ENCODE measurements at regions not wholly inside any gene's neighbourhood (a gene's known extent, or its start where the extent isn't known, plus 50 kb on each side); places are given as distances from the start of the nearest gene placed in this dataset.

DNA sequence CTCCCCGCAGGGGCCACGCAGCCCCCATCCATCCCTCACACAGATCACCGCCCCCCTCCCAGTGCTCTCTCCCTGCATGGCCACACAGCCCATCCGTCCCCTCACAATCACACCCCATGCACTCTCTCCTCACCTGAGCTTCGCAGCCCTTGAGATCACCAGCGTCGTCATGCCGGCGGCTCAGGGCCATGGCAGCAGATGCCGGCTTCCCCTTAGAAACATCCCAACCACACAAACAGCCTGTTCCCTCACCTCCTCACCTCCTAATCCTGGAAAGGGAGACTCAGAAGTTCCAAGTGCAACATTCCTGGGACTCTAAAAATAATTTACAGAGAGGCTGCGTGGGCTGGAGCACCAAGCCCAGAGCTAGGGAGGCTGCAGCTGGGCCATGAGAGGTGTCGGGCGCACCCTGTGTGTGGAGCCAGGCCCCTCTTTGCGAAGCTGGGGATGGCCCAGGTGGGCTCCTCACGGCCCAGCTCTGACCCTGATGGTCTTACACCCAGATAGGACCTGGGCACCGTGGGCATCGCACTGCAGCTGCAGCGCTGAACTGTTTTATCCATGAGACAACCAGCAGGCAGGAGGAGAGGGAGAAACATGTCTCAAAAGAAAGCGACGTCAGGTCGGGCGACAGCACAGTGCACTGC is 125.3 kb downstream of the DLL1 start:
- intact Hi-C loops (cut with DNase I), result no loop called here
- DNase-seq, result peak in 3 of 10 donors; percentile 9 to 80 (median 75)

DNA sequence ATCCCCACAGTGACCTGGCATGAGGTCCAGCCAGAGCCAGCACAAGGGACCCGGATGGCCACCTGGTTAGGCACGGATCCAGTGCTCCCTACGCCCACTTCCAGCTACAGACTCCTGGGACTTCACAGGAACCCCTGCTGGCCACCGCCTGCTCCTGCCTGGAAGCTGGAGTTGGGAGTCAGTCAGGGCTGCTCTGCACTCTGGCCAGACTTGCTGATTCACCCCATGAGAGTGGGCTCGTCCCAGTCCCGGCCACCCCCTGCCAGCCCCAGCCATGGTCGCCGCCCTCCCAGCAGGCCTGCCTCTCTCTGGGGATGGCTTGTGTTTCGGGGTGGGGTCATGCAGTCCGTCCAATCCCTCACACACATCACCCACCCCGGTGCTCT is 125.8 kb downstream of the DLL1 start:
- DNase-seq, result peak in 3 of 10 donors; percentile 7 to 75 (median 74)
- intact Hi-C loops (cut with DNase I), result no loop called here

DNA sequence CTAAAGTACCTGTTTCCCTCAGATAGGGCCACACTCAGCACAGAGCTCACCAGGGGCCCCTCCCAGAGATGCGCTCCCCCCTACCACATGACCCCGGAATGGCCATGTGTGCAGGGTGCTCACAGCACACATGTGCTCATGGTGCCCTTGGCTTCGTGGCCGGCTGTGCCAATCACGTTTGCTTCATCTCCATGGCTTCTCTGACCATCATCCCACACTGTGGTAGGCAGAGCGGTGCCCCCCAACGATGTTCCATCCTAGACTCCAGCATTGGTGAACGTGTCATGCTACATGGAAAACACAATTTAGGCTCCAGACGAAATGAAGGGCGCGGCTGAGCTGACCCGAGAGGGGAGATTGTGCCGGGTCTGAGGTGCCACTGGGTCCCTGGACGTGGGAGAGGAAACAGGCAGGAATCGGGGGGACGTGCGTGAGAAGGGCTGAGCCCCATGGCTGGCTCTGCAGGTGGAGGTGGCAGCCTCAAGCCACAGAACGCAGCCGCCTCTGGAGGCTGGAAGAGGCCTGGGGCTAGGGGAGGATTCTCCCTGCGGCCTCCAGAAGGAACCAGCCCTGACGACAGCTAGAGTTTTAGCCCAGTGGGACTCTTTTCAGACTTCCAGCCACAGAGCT is 126.5 kb downstream of the DLL1 start:
- intact Hi-C loops (cut with DNase I), result no loop called here

DNA sequence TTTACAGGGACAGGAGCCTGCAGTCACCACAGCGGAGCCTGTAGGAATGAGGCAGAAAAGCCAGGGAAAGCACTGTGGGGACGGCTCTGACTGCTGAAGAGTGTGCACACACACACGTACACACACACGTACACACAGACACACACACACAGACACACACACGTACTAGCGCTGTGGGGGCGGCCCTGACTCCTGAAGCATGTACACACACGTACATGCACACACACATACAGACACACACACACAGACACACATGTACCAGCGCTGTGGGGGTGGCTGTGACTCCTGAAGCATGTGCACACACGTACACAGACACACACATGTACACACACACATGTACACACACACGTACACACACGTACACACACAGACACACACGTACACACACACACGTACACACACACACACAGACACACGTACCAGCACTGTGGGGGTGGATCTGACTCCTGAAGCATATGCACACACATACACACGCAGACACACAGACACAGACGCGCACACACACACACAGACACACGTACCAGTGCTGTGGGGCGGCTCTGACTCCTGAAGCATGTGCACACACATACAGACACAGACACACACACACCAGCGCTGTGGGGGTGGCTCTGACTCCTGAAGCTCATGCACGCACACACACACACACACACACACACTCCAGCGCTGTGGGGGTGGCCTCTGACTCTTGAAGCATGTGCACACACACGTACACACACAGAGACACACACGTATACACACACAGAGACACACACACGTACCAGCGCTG is 127.3 kb downstream of the DLL1 start:
- DNase-seq, result peak in 3 of 10 donors; percentile 3 to 77 (median 55)
- intact Hi-C loops (cut with DNase I), result no loop called here

More for the DNA sequence above, 126.5 kb downstream of the DLL1 start:
- peak in 4 of 10 donors; percentile 4 to 65 (median 14) for DNase-seq

DNA sequence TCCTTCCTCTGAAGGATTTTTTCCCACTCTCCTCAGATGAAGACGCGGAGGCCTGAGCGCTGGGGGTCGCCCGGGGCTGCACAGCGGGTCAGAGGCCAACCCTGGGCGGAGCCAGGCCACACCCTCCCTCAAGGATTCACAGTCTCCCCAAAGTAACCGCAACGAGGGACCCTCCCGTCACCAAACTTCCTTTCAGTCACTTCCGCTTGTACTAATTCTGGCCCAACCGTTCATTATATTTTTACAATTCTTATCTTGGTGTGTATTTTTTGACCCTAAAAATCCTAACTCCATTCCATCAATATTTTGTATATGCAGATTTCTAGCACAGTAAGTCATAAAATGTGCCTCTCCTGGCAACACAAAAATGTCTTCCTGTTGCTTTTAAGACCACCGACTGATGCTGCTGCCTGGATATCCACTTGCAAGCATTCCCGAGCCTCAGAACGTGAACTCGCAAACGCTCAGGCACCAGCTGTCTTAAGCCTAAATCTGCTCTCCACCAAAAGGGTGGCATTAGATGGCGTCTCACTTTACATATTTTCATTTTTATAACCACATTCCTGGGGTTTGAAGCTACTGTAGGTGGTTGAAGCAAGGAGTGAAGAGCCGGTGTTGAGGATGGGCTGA is 128.0 kb downstream of the DLL1 start:
- intact Hi-C loops (cut with DNase I), result no loop called here
- DNase-seq, result peak in 3 of 10 donors; percentile 51 to 69 (median 59)

DNA sequence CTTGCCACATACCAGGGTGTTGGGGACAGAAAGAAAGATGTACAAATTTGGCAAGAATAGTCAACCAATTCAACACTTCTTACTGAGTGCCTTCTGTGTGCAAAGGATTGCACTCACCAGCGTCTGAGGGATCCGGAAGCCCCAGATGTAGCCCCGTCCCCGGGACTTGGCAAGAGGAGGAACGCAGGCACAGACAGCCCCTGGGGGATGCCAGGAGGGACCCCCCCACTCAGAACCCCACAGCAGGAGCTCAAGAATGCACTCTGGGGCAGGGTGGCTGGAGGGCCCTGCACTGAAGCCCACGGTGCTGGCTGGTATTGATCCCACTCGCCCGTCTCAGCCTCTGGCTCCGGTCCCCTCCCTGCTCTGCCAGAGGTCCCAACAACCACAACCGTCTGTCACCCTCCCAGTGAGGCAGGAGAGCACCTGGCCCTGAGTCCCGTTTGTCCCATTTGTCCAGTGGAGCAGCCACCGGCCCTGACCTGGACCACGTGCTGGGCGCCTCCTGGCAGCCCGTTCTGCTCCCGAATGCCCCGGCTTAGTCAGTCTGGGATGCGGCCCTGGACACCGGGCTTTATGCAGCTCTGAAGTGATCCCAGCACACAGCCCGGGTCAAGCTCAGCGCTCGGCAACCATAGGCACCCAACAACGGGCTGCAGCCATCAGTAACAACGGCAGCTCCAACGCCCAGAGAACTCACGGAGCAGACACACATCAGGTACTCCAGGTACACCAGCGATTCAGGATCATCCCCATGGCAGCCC is 128.7 kb downstream of the DLL1 start:
- DNase-seq, result peak in 2 of 10 donors; percentile 72 to 81
- intact Hi-C loops (cut with DNase I), result no loop called here

DNA sequence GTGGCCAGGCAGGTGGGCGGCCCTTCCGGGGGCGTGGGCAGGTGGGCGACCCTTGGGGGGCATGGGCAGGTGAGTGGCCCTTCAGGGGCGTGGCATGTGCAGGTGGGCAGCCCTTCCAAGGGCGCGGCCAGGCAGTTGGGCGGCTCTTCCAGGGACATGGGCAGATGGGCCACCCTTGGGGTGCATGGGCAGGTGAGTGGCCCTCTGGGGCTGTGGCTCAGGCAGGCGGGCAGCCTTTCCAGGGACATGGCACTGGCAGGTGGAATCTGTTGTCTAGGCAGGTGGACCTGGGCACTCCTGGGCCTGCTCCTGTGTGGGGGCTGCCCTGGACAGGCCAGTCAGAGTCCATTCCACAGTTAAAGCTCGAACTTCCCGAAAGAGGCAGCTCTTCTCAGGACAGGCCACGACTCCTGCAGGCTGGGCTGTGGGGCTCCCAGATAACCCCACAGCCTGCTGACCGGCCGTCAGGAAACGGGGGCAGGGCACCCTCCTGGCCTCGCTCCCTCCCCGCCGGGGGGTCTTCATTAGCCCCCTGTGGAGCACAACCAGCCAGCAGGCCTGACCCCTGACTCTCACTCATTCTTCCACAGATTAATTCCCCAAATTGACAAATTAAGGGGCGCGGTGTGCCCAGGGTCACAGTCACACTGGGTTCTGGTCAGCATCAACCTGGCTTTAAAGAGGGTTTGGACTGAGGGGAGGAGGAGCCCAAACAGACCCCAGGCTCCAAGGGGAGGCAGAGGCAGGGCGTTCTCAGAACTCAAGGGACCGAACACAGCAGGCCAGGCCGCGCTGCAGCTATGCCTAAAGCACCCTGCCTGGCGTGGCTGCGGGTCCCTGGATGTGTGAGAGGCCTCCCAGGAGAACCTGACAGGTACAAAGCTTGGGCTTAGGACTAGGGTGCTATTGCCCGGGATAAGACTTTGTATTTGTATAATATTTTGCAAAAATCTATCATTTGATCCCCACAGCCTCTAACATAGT is 130.0 kb downstream of the DLL1 start:
- intact Hi-C loops (cut with DNase I), result no loop called here
- DNase-seq, result peak in 2 of 10 donors; percentile 63 to 76

DNA sequence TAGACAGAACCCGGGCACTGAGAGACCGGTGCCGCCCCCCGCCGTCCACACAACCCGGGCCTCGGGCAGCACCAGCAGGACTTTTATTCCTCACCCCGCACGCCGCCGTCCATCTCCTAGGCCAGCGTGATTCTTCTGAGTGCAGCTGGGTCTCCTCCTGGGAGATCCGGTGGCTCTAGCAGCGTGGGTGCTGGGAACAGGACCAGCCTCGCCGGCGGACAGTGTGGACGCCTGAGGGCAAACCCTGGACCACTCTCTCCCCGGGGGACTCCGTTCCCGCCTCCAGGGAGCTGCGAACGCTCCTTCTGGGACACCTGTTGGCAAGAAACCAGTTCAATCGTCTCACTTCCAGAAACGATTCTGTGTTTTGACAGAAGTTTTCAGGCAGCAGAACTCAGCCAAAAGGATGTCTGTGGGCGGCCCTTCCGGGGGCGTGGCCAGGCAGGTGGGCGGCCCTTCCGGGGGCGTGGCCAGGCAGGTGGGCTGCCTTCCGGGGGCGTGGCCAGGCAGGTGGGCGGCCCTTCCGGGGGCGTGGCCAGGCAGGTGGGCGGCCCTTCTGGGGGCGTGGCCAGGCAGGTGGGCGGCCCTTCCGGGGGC is 130.7 kb downstream of the DLL1 start:
- intact Hi-C loops (cut with DNase I), result no loop called here
- DNase-seq, result peak in 2 of 10 donors; percentile 65 to 75

DNA sequence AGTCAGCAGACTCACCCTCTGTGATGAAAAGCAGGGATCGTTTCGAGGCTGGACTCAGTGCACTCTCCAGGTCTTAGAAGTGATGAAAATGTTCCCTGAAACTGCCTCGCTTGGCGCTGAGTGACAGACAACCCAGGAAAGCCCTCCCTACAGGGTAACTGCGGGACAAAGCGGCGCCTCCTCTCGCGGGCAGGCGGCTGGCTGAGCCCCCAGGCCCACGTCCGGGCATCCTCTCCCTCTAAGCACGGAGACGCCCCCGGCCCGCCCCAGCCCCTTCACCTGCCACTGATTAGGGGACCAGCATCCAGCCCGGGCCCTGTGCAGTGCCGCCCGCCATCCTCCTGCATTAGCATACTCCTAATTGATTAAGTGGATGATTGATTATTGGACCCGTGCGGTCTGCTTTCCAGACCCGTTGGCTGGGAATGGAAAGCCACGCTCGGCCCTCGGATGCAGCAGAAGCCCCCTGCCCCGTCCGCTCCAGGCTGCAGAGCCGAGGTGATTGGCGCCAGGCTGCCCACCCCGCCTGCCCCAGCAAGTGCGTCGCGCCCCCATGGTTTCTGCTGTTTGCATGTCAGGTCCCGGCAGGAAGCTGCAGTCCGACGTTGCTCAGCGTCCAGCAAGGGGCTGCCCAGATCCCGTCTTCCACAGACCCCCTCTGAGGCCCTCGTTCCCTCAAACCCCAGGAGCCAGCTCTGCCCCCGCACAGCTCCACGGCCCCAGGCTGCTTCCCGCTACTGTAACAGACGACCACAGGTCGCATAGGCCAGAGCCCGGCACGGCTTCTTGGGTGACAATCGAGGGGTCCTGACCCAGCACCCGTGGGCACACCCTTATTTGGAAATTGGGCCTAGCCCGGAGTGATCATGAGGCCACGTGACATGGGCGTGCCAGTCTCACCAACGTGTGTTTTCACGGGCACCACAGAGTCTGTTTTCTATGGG is 131.6 kb downstream of the DLL1 start:
- DNase-seq, result peak in 3 of 10 donors; percentile 67 to 79 (median 72)
- intact Hi-C loops (cut with DNase I), result no loop called here

DNA sequence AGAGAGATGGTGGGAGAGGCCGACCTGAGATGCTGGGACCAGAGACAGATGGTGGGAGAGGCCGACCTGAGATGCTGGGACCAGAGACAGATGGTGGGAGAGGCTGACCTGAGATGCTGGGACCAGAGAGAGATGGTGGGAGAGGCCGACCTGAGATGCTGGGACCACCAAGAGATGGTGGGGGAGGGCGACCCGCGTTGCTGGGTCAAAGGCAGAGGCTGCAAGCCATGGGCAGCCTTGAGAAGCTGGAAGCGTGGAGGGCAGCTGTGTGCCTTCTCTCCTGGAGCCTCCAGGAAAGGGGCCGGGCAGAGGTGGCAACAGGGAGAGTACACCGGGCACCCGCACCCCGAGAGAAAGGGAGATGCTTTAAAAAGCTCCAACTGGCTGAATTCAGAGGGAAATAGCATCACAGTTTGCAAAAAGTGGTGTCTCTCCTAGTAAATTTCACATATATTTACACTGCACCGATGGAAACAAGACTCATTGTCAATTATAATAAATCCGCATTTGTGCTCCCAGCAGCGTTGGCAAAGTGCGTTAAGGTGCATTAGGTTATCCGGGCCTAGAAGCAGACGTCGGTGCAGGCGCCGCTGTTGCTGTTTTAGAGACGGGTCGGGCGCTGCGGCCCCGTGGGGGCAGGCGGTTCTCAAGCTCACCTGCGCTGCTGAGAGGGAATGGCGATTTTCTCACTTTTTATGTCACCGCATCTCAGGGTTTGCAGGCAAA is 132.4 kb downstream of the DLL1 start:
- peak in 2 of 10 donors; percentile 62 to 71 for DNase-seq
- intact Hi-C loops (cut with DNase I), result no loop called here

DNA sequence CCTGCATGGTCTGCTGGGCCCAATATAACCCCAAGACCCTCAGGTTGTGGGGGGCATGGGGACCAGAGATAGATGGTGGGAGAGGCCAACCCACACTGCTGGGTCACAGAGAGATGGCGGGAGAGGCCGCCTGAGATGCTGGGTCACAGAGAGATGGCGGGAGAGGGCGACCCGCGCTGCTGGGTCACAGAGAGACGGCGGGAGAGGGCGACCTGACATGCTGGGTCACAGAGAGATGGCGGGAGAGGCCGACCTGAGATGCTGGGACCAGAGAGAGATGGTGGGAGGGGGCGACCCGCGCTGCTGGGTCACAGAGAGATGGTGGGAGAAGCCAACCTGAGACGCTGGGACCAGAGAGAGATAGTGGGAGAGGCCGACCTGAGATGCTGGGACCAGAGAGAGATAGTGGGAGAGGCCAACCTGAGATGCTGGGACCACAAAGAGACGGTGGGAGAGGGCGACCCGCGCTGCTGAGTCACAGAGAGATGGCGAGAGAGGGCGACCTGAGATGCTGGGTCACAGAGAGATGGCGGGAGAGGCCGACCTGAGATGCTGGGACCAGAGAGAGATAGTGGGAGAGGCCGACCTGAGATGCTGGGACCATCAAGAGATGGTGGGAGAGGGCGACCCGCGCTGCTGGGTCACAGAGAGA is 133.2 kb downstream of the DLL1 start:
- intact Hi-C loops (cut with DNase I), result no loop called here
- peak in 3 of 10 donors; percentile 2 to 71 (median 65) for DNase-seq

DNA sequence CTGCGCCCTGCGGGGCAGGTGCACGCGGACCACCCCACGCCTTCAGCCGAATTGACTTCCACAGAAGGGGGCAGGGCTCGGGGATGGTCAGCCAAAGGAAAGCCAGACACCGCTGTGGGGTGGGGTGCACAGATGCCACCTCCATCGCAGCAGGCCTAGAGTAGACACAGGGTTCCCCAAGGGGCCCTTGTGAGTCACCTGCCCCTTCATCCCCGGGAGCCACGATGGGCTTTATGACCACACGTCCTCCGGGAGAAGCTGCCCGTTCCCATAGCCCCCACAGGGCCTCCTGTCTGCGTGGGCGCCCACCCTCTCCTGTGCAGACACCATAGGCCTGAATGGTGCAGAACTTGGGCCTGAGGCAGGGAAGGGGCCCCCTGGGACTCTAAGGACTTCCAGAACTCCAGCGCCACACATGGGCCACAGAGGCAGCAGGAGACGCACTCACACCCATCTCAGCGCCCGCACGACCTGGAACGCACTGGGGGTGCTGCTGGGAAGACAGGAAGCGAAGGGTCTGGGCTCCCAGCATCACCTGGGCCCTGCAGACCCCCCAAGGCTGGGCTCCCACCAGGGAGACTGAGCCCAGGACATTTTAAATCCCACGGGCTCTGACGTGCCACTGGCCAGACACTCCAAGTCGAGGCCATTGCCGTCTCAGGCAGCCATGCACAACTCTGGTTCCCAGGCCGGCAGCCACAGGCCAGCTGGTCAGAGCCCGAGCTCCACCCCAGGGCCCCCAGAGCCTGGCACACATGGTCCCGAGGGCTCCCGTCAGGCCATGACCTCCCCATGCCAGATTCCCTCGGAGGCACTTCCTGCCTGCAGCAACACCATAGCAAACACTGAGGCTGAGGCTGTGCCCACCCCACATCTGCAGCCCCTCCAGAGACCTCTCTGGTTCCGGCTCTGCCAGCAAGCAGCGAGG is 134.2 kb downstream of the DLL1 start:
- DNase-seq, result peak in 5 of 10 donors; percentile 9 to 82 (median 54)
- intact Hi-C loops (cut with DNase I), result no loop called here

DNA sequence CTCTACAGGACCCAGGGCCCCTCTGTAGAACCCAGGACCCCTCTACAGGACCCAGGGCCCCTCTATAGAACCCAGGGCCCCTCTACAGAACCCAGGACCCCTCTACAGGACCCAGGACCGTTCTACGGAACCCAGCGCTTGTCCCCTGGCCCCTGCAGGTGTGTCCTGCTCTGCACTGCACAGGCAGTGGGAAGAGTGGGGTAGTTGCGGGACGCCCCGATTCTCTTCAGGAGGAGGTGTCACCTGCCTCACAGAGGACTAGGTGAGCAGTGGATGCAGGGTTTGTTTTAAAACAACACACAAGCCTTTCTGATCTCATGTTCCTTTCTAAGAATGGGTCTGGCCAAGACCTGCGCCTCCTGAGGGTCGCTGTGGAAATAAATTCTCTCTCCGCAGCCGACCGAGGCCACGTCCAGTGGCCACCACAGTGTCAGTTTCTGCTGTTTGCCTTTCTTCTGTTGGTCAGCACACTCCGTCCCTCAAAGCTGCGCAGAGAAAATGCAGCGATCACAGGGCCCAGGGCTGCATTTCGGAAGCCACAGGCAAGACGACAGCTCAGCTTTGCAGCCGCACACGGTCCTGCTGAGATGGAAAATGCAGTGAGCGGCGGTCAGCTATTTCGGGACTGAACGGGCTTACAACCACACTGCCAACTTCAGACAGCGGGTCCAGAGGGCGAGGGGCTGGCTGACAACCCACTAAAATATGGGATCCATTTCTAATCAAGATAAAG is 135.2 kb downstream of the DLL1 start:
- intact Hi-C loops (cut with DNase I), result no loop called here
- peak in 5 of 10 donors; percentile 2 to 66 (median 55) for DNase-seq

Data from posterior cingulate gyrus (tissue), 11 donors.